Stimulated activated effector memory CD8-positive, alpha-beta T cell treated with anti-CD3 and anti-CD28 coated beads, Interleukin-12 subunit alpha, Interleukin-12 subunit beta, amount 100 ng/mL, for 72 hours (primary cell): ENCODE measurements at regions not wholly inside any gene's neighbourhood (a gene's known extent, or its start where the extent isn't known, plus 50 kb on each side); places are given as distances from the start of the nearest gene placed in this dataset.

Experiments
- ATAC-seq: fragments of 150-1000 bp; cut with Tn5 transposase; 2 replicates; pipeline ENCODE4 v1.10.0; 2021
- DNase-seq, 2 donors: peaks; one replicate each; pipeline ENCODE4 v3.0.0; 2021 to 2022; ENCODE audit warnings: low spot score in 2 of 2
- H3K27ac Mint-ChIP-seq: one replicate; pipeline ENCODE4 v1.8.0; 2022; ENCODE audit warnings: mild to moderate bottlenecking, mixed read lengths
- H3K36me3 Mint-ChIP-seq: one replicate; pipeline ENCODE4 v1.8.0; 2022; ENCODE audit warnings: mild to moderate bottlenecking, mixed read lengths
- H3K4me1 Mint-ChIP-seq: one replicate; pipeline ENCODE4 v1.8.0; 2022; ENCODE audit warnings: mixed read lengths
- H3K4me3 Mint-ChIP-seq: one replicate; pipeline ENCODE4 v1.8.0; 2022; ENCODE audit warnings: mild to moderate bottlenecking, mixed read lengths
- H3K9me3 Mint-ChIP-seq: one replicate; pipeline ENCODE4 v1.8.0; 2022; ENCODE audit warnings: mixed read lengths

- no peaks in the 10 kb centered on the region for H3K36me3 Mint-ChIP-seq
- ATAC-seq (no peak), DNase-seq (no peak)
- no peak overlapping the region for H3K27ac Mint-ChIP-seq
- no peaks in the 10 kb centered on the region for H3K4me1 Mint-ChIP-seq
- peaks cover 4% of the 10 kb centered on the region for H3K9me3 Mint-ChIP-seq
- H3K4me3 Mint-ChIP-seq = no peak overlapping the region
Observed at GRCh38 chr4:108297605-108298004, 128.9 kb upstream of the LEF1 start.

GRCh38 chr4:108292229-108292628, 123.5 kb upstream of the LEF1 start:
- Mint-ChIP-seq H3K4me3 (no peak overlapping the region), H3K9me3 (no peaks in the 10 kb centered on the region), H3K4me1 (no peaks in the 10 kb centered on the region), H3K36me3 (no peaks in the 10 kb centered on the region), H3K27ac (no peak overlapping the region)
- ATAC-seq = no peak
- no peak for DNase-seq

- no peak overlapping the region for H3K4me3 Mint-ChIP-seq
Observed at GRCh38 chr4:108291137-108291536, 122.4 kb upstream of the LEF1 start.

GRCh38 chr4:108287834-108288413, 119.2 kb upstream of the LEF1 start:
- no peak overlapping the region for H3K27ac Mint-ChIP-seq
- DNase-seq (no peak), ATAC-seq (no peak)
- no peaks in the 10 kb centered on the region for H3K36me3 Mint-ChIP-seq
- H3K9me3 Mint-ChIP-seq = no peaks in the 10 kb centered on the region
- no peak overlapping the region for H3K4me3 Mint-ChIP-seq
- H3K4me1 Mint-ChIP-seq = no peaks in the 10 kb centered on the region

More at GRCh38 chr4:108291137-108291536, 122.4 kb upstream of the LEF1 start:
- no peak for ATAC-seq
- Mint-ChIP-seq H3K4me1 (no peaks in the 10 kb centered on the region), H3K9me3 (no peaks in the 10 kb centered on the region), H3K27ac (no peak overlapping the region), H3K36me3 (no peaks in the 10 kb centered on the region)
- DNase-seq = no peak

GRCh38 chr4:108280072-108280471, 111.3 kb upstream of the LEF1 start:
- no peaks in the 10 kb centered on the region for H3K36me3 Mint-ChIP-seq
- ATAC-seq (no peak), DNase-seq (no peak)
- H3K4me1 Mint-ChIP-seq = no peaks in the 10 kb centered on the region
- H3K4me3 Mint-ChIP-seq = no peak overlapping the region
- H3K27ac Mint-ChIP-seq = no peak overlapping the region
- no peaks in the 10 kb centered on the region for H3K9me3 Mint-ChIP-seq

GRCh38 chr4:108276690-108277089, 108.0 kb upstream of the LEF1 start:
- Mint-ChIP-seq H3K4me1 (no peaks in the 10 kb centered on the region), H3K36me3 (no peaks in the 10 kb centered on the region), H3K4me3 (no peak overlapping the region), H3K9me3 (no peaks in the 10 kb centered on the region), H3K27ac (no peak overlapping the region)
- DNase-seq (no peak), ATAC-seq (no peak)

GRCh38 chr4:108272986-108273385, 104.3 kb upstream of the LEF1 start:
- ATAC-seq (no peak), DNase-seq (no peak)
- Mint-ChIP-seq H3K27ac (no peak overlapping the region), H3K4me1 (no peaks in the 10 kb centered on the region), H3K9me3 (no peaks in the 10 kb centered on the region), H3K36me3 (no peaks in the 10 kb centered on the region), H3K4me3 (no peak overlapping the region)

- Mint-ChIP-seq H3K4me3 (no peak overlapping the region), H3K27ac (no peak overlapping the region), H3K9me3 (no peaks in the 10 kb centered on the region), H3K36me3 (no peaks in the 10 kb centered on the region), H3K4me1 (no peaks in the 10 kb centered on the region)
- ATAC-seq (no peak), DNase-seq (no peak)
Observed at GRCh38 chr4:108272561-108272960, 103.8 kb upstream of the LEF1 start.

GRCh38 chr4:108272046-108272445, 103.3 kb upstream of the LEF1 start:
- ATAC-seq (no peak), DNase-seq (no peak)
- Mint-ChIP-seq H3K27ac (no peak overlapping the region), H3K36me3 (no peaks in the 10 kb centered on the region), H3K4me1 (no peaks in the 10 kb centered on the region), H3K9me3 (no peaks in the 10 kb centered on the region), H3K4me3 (no peak overlapping the region)

- Mint-ChIP-seq H3K4me1 (no peaks in the 10 kb centered on the region), H3K4me3 (no peak overlapping the region), H3K27ac (no peak overlapping the region), H3K36me3 (no peaks in the 10 kb centered on the region), H3K9me3 (no peaks in the 10 kb centered on the region)
- DNase-seq (no peak), ATAC-seq (peak; percentile 32)
Observed at GRCh38 chr4:108270466-108271450, 102.0 kb upstream of the LEF1 start.

GRCh38 chr4:108264693-108265092, 96.0 kb upstream of the LEF1 start:
- no peaks in the 10 kb centered on the region for H3K9me3 Mint-ChIP-seq
- ATAC-seq = no peak

GRCh38 chr4:108263057-108263456, 94.3 kb upstream of the LEF1 start:
- Mint-ChIP-seq H3K36me3 (no peaks in the 10 kb centered on the region), H3K27ac (no peak overlapping the region), H3K4me3 (no peak overlapping the region), H3K4me1 (no peaks in the 10 kb centered on the region), H3K9me3 (no peaks in the 10 kb centered on the region)
- ATAC-seq (no peak), DNase-seq (no peak)

More at GRCh38 chr4:108264693-108265092, 96.0 kb upstream of the LEF1 start:
- Mint-ChIP-seq H3K36me3 (no peaks in the 10 kb centered on the region), H3K27ac (no peak overlapping the region), H3K4me3 (no peak overlapping the region), H3K4me1 (no peaks in the 10 kb centered on the region)
- no peak for DNase-seq

GRCh38 chr4:108261026-108261425, 92.3 kb upstream of the LEF1 start:
- Mint-ChIP-seq H3K36me3 (no peaks in the 10 kb centered on the region), H3K4me3 (no peak overlapping the region)
- ATAC-seq = no peak

GRCh38 chr4:108256538-108256937, 87.8 kb upstream of the LEF1 start:
- Mint-ChIP-seq H3K27ac (no peak overlapping the region), H3K4me3 (no peak overlapping the region), H3K4me1 (no peaks in the 10 kb centered on the region), H3K9me3 (no peaks in the 10 kb centered on the region), H3K36me3 (no peaks in the 10 kb centered on the region)
- no peak for ATAC-seq
- DNase-seq = no peak

More at GRCh38 chr4:108261026-108261425, 92.3 kb upstream of the LEF1 start:
- Mint-ChIP-seq H3K4me1 (no peaks in the 10 kb centered on the region), H3K27ac (no peak overlapping the region), H3K9me3 (no peaks in the 10 kb centered on the region)
- no peak for DNase-seq

GRCh38 chr4:108255203-108255747, 86.5 kb upstream of the LEF1 start:
- ATAC-seq = no peak
- DNase-seq = no peak
- H3K36me3 Mint-ChIP-seq = no peaks in the 10 kb centered on the region
- H3K9me3 Mint-ChIP-seq = no peaks in the 10 kb centered on the region
- H3K4me1 Mint-ChIP-seq = no peaks in the 10 kb centered on the region
- no peak overlapping the region for H3K4me3 Mint-ChIP-seq
- H3K27ac Mint-ChIP-seq = no peak overlapping the region

- Mint-ChIP-seq H3K4me3 (no peak overlapping the region), H3K4me1 (no peaks in the 10 kb centered on the region), H3K36me3 (no peaks in the 10 kb centered on the region), H3K27ac (no peak overlapping the region), H3K9me3 (peaks cover 12% of the 10 kb centered on the region)
- no peak for DNase-seq
- no peak for ATAC-seq
Observed at GRCh38 chr4:108249397-108249796, 80.7 kb upstream of the LEF1 start.
